Testis (tissue), 2 donors: ENCODE measurements at regions not wholly inside any gene's neighbourhood (a gene's known extent, or its start where the extent isn't known, plus 50 kb on each side); places are given as distances from the start of the nearest gene placed in this dataset.

Experiments
- POLR2A ChIP-seq: fragments of 450-650 bp; IDR thresholded peaks from one replicate; pipeline ENCODE4 v1.6.1; 2017; ENCODE audit warnings: antibody characterized with exemption, mild to moderate bottlenecking, moderate library complexity
- TF ChIP-seq, protein P1 (sequence below), 3 experiments: fragments of 450-650 bp in 2 of 3; fragments of 200-600 bp in 1 of 3; sonication (generic) in 1 of 3; IDR thresholded peaks; one replicate each; pipeline ENCODE4 v1.5.1; 2016 to 2019; ENCODE audit warnings: antibody characterized with exemption in 3 of 3, mild to moderate bottlenecking in 2 of 3, moderate library complexity in 1 of 3

GRCh38 chr18:30694773-30695172 lies 347.8 kb downstream of the DSC3 start:
- TF ChIP-seq, protein P1, sequence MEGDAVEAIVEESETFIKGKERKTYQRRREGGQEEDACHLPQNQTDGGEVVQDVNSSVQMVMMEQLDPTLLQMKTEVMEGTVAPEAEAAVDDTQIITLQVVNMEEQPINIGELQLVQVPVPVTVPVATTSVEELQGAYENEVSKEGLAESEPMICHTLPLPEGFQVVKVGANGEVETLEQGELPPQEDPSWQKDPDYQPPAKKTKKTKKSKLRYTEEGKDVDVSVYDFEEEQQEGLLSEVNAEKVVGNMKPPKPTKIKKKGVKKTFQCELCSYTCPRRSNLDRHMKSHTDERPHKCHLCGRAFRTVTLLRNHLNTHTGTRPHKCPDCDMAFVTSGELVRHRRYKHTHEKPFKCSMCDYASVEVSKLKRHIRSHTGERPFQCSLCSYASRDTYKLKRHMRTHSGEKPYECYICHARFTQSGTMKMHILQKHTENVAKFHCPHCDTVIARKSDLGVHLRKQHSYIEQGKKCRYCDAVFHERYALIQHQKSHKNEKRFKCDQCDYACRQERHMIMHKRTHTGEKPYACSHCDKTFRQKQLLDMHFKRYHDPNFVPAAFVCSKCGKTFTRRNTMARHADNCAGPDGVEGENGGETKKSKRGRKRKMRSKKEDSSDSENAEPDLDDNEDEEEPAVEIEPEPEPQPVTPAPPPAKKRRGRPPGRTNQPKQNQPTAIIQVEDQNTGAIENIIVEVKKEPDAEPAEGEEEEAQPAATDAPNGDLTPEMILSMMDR (IDR thresholded peaks at IDR 0.05) = no peak
- TF ChIP-seq POLR2A = no peak
